GM23338 (cell line): ENCODE measurements at regions not wholly inside any gene's neighbourhood (a gene's known extent, or its start where the extent isn't known, plus 50 kb on each side); places are given as distances from the start of the nearest gene placed in this dataset.

Source experiments
- ATAC-seq: fragments of 200-7000 bp; cut with Tn5 transposase; 3 replicates; pipeline ENCODE4 v1.9.1; 2020
- DNase-seq: peaks from one replicate; pipeline ENCODE4 v3.0.0-alpha.2; 2015; ENCODE audit warnings: low spot score
- H2AFZ ChIP-seq: fragments of 200-600 bp; sonication (generic); 2 replicates; pipeline ENCODE4 v1.8.0; 2016; ENCODE audit warnings: antibody characterized with exemption, mild to moderate bottlenecking, moderate library complexity
- H3F3A ChIP-seq: fragments of 200-600 bp; sonication (generic); replicated peaks from 2 replicates; pipeline ENCODE4 v1.8.0; 2017; ENCODE audit warnings: antibody characterized with exemption, mixed run types, low read depth
- H3K27ac ChIP-seq: fragments of 200-600 bp; sonication (generic); 2 replicates; pipeline ENCODE4 v1.6.1; 2016; ENCODE audit warnings: low read depth
- H3K27me3 ChIP-seq: fragments of 200-600 bp; sonication (generic); 2 replicates; pipeline ENCODE4 v1.8.0; 2016; ENCODE audit warnings: mild to moderate bottlenecking, mixed run types, moderate library complexity; ENCODE audit not compliant: insufficient read depth
- H3K36me3 ChIP-seq: fragments of 200-600 bp; sonication (generic); 2 replicates; pipeline ENCODE4 v1.8.0; 2016; ENCODE audit warnings: mild to moderate bottlenecking; ENCODE audit not compliant: insufficient read depth
- H3K4me1 ChIP-seq: fragments of 200-600 bp; sonication (generic); 2 replicates; pipeline ENCODE4 v1.8.0; 2016; ENCODE audit warnings: mild to moderate bottlenecking, moderate library complexity; ENCODE audit not compliant: insufficient read depth
- H3K4me2 ChIP-seq: fragments of 200-600 bp; sonication (generic); 2 replicates; pipeline ENCODE4 v1.7.1; 2017; ENCODE audit warnings: mixed run types
- H3K4me3 ChIP-seq: fragments of 200-600 bp; sonication (generic); 2 replicates; pipeline ENCODE4 v1.6.1; 2016; ENCODE audit warnings: mixed run types
- H3K79me2 ChIP-seq: fragments of 200-600 bp; sonication (generic); replicated peaks from 2 replicates; pipeline ENCODE4 v1.8.0; 2017; ENCODE audit warnings: mild to moderate bottlenecking; ENCODE audit not compliant: insufficient read depth
- H3K9me2 ChIP-seq: fragments of 200-600 bp; sonication (generic); 2 replicates; pipeline ENCODE4 v1.8.0; 2017; ENCODE audit not compliant: insufficient read depth
- H4K20me1 ChIP-seq: fragments of 200-600 bp; sonication (generic); replicated peaks from 2 replicates; pipeline ENCODE4 v1.8.0; 2017; ENCODE audit warnings: mild to moderate bottlenecking; ENCODE audit not compliant: insufficient read depth
- H3K27ac Mint-ChIP-seq: 2 replicates; pipeline ENCODE4 v1.8.0; 2020; ENCODE audit warnings: inconsistent platforms, mild to moderate bottlenecking, moderate library complexity, mixed read lengths
- H3K27me3 Mint-ChIP-seq: 3 replicates; pipeline ENCODE4 v1.8.0; 2022; ENCODE audit warnings: low read depth, mild to moderate bottlenecking, moderate library complexity, mixed read lengths, inconsistent platforms; ENCODE audit not compliant: insufficient read depth, poor library complexity
- H3K36me3 Mint-ChIP-seq: 3 replicates; pipeline ENCODE4 v1.8.0; 2021; ENCODE audit warnings: low read depth, mild to moderate bottlenecking, inconsistent platforms, moderate library complexity, mixed read lengths
- H3K4me1 Mint-ChIP-seq: 3 replicates; pipeline ENCODE4 v1.8.0; 2020; ENCODE audit warnings: mild to moderate bottlenecking, inconsistent platforms, mixed read lengths
- H3K4me3 Mint-ChIP-seq: 3 replicates; pipeline ENCODE4 v1.8.0; 2021; ENCODE audit warnings: moderate library complexity, mild to moderate bottlenecking, inconsistent platforms, mixed read lengths
- H3K9me3 Mint-ChIP-seq: 3 replicates; pipeline ENCODE4 v1.8.0; 2020; ENCODE audit warnings: moderate library complexity, mild to moderate bottlenecking, inconsistent platforms, mixed read lengths
- CREB1 ChIP-seq: fragments of 250-450 bp; sonication (Bioruptor Pico); IDR thresholded peaks from 2 replicates; pipeline ENCODE4 v1.5.0; 2020; ENCODE audit warnings: low read depth, mild to moderate bottlenecking, moderate library complexity
- EZH2 ChIP-seq: fragments of 200-600 bp; sonication (generic); IDR thresholded peaks from one replicate; pipeline ENCODE4 v1.8.0; 2017; ENCODE audit warnings: antibody characterized with exemption, mild to moderate bottlenecking, low read depth; ENCODE audit not compliant: unreplicated experiment
- EZH2phosphoT487 ChIP-seq: fragments of 200-600 bp; sonication (generic); IDR thresholded peaks from one replicate; pipeline ENCODE4 v1.8.1; 2018; ENCODE audit warnings: antibody characterized with exemption; ENCODE audit not compliant: unreplicated experiment
- JUNB ChIP-seq: IDR thresholded peaks from one replicate; pipeline ENCODE4 v1.6.1; 2016; ENCODE audit warnings: antibody characterized with exemption; ENCODE audit not compliant: unreplicated experiment
- NANOG ChIP-seq: IDR thresholded peaks from 2 replicates; pipeline ENCODE4 v1.6.1; 2016; ENCODE audit warnings: antibody characterized with exemption, borderline replicate concordance
- POLR2AphosphoS5 ChIP-seq: IDR thresholded peaks from 2 replicates; pipeline ENCODE4 v1.6.1; 2016; ENCODE audit warnings: antibody characterized with exemption, low read depth
- STAT1 ChIP-seq: IDR thresholded peaks from one replicate; pipeline ENCODE4 v1.6.1; 2016; ENCODE audit warnings: antibody characterized with exemption; ENCODE audit not compliant: unreplicated experiment
- ZNF114 ChIP-seq: fragments of 250-450 bp; sonication (Bioruptor Pico); IDR thresholded peaks from 2 replicates; pipeline ENCODE4 v1.5.0; 2020; ENCODE audit warnings: mild to moderate bottlenecking, moderate library complexity
- ZNF331 ChIP-seq: fragments of 250-450 bp; sonication (Bioruptor Pico); IDR thresholded peaks from 2 replicates; pipeline ENCODE4 v1.5.0; 2020; ENCODE audit warnings: low read depth, mild to moderate bottlenecking, moderate library complexity
- TF ChIP-seq, protein P1 (sequence below), 2 experiments: fragments of 200-600 bp in 1 of 2; sonication (generic) in 1 of 2; conservative IDR thresholded peaks; 2 replicates each; pipeline versions ENCODE4 v1.5.1 to v1.6.1; 2016 to 2017; ENCODE audit warnings: antibody characterized with exemption in 2 of 2, low read depth in 2 of 2, mild to moderate bottlenecking in 2 of 2, moderate library complexity in 1 of 2
- TF ChIP-seq, protein P2 (sequence below): IDR thresholded peaks from 2 replicates; pipeline ENCODE4 v1.6.1; 2016; ENCODE audit warnings: antibody characterized with exemption
- TF ChIP-seq, protein P3 (sequence below): IDR thresholded peaks from one replicate; pipeline ENCODE4 v1.6.1; 2018; ENCODE audit warnings: antibody characterized with exemption; ENCODE audit not compliant: unreplicated experiment
- TF ChIP-seq, protein P4 (sequence below): fragments of 250-450 bp; sonication (Bioruptor Pico); IDR thresholded peaks from 2 replicates; pipeline ENCODE4 v1.5.0; 2020; ENCODE audit warnings: mild to moderate bottlenecking, moderate library complexity

DNA sequence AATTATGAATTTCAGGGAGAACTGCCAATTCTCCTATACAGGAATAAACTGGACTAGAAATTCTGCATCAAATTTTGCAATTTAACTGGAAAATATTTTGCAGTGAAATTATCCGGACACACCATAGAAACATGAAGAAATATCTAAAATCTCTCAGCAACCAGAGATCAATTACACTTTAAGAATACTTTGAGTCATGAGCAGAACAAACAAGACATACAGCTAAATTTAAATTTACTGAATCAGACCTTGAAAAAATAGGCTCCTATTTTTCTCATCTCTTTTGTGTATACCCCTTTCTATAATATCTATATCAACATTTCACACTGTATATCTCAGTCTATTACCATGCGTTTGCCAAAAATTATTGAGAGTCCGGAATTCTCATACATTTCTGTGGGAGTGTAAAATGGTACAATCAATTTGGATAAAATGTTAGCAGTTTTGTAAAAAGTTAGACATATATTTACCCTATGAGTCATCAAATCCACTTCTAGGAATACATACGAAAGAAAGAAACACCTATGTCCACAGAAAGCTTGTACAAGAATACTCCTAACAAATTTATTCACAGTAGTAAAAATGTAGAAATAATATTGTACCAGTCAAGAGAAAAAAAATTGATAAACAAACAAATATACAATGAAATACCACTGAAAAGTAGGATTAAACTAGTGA, 593.1 kb upstream of the NECTIN3 start:
- no peaks in the 10 kb centered on the region for H3K79me2 ChIP-seq
- ATAC-seq (no peak), DNase-seq (no peak)
- no peaks in the 10 kb centered on the region for H3K4me1 ChIP-seq
- no peak overlapping the region for H3K4me3 ChIP-seq
- peaks cover 15% of the 10 kb centered on the region; the same call in 2 of the 3 replicates for H3K36me3 Mint-ChIP-seq
- H3K4me3 Mint-ChIP-seq: no peak overlapping the region
- no peak overlapping the region for H3K4me2 ChIP-seq
- no peak overlapping the region for H3K27ac Mint-ChIP-seq
- no peaks in the 10 kb centered on the region for H4K20me1 ChIP-seq
- H3K9me3 Mint-ChIP-seq: peaks cover 2% of the 10 kb centered on the region; the same call in 2 of the 3 replicates
- H2AFZ ChIP-seq: no peak overlapping the region
- TF ChIP-seq ZNF331 (CRISPR knock-in tag) (no peak), EZH2 (no peak), JUNB (no peak), ZNF114 (CRISPR knock-in tag) (no peak), EZH2phosphoT487 (no peak), CREB1 (no peak), STAT1 (no peak), NANOG (no peak), POLR2AphosphoS5 (no peak)
- TF ChIP-seq, protein P1, sequence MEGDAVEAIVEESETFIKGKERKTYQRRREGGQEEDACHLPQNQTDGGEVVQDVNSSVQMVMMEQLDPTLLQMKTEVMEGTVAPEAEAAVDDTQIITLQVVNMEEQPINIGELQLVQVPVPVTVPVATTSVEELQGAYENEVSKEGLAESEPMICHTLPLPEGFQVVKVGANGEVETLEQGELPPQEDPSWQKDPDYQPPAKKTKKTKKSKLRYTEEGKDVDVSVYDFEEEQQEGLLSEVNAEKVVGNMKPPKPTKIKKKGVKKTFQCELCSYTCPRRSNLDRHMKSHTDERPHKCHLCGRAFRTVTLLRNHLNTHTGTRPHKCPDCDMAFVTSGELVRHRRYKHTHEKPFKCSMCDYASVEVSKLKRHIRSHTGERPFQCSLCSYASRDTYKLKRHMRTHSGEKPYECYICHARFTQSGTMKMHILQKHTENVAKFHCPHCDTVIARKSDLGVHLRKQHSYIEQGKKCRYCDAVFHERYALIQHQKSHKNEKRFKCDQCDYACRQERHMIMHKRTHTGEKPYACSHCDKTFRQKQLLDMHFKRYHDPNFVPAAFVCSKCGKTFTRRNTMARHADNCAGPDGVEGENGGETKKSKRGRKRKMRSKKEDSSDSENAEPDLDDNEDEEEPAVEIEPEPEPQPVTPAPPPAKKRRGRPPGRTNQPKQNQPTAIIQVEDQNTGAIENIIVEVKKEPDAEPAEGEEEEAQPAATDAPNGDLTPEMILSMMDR (conservative IDR thresholded peaks at IDR 0.05; ENCODE audit: low read depth in 2 of 2): no peak
- TF ChIP-seq, protein P2, sequence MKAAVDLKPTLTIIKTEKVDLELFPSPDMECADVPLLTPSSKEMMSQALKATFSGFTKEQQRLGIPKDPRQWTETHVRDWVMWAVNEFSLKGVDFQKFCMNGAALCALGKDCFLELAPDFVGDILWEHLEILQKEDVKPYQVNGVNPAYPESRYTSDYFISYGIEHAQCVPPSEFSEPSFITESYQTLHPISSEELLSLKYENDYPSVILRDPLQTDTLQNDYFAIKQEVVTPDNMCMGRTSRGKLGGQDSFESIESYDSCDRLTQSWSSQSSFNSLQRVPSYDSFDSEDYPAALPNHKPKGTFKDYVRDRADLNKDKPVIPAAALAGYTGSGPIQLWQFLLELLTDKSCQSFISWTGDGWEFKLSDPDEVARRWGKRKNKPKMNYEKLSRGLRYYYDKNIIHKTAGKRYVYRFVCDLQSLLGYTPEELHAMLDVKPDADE: no peak
- TF ChIP-seq, protein P3, sequence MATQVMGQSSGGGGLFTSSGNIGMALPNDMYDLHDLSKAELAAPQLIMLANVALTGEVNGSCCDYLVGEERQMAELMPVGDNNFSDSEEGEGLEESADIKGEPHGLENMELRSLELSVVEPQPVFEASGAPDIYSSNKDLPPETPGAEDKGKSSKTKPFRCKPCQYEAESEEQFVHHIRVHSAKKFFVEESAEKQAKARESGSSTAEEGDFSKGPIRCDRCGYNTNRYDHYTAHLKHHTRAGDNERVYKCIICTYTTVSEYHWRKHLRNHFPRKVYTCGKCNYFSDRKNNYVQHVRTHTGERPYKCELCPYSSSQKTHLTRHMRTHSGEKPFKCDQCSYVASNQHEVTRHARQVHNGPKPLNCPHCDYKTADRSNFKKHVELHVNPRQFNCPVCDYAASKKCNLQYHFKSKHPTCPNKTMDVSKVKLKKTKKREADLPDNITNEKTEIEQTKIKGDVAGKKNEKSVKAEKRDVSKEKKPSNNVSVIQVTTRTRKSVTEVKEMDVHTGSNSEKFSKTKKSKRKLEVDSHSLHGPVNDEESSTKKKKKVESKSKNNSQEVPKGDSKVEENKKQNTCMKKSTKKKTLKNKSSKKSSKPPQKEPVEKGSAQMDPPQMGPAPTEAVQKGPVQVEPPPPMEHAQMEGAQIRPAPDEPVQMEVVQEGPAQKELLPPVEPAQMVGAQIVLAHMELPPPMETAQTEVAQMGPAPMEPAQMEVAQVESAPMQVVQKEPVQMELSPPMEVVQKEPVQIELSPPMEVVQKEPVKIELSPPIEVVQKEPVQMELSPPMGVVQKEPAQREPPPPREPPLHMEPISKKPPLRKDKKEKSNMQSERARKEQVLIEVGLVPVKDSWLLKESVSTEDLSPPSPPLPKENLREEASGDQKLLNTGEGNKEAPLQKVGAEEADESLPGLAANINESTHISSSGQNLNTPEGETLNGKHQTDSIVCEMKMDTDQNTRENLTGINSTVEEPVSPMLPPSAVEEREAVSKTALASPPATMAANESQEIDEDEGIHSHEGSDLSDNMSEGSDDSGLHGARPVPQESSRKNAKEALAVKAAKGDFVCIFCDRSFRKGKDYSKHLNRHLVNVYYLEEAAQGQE: no peak
- TF ChIP-seq, protein P4, sequence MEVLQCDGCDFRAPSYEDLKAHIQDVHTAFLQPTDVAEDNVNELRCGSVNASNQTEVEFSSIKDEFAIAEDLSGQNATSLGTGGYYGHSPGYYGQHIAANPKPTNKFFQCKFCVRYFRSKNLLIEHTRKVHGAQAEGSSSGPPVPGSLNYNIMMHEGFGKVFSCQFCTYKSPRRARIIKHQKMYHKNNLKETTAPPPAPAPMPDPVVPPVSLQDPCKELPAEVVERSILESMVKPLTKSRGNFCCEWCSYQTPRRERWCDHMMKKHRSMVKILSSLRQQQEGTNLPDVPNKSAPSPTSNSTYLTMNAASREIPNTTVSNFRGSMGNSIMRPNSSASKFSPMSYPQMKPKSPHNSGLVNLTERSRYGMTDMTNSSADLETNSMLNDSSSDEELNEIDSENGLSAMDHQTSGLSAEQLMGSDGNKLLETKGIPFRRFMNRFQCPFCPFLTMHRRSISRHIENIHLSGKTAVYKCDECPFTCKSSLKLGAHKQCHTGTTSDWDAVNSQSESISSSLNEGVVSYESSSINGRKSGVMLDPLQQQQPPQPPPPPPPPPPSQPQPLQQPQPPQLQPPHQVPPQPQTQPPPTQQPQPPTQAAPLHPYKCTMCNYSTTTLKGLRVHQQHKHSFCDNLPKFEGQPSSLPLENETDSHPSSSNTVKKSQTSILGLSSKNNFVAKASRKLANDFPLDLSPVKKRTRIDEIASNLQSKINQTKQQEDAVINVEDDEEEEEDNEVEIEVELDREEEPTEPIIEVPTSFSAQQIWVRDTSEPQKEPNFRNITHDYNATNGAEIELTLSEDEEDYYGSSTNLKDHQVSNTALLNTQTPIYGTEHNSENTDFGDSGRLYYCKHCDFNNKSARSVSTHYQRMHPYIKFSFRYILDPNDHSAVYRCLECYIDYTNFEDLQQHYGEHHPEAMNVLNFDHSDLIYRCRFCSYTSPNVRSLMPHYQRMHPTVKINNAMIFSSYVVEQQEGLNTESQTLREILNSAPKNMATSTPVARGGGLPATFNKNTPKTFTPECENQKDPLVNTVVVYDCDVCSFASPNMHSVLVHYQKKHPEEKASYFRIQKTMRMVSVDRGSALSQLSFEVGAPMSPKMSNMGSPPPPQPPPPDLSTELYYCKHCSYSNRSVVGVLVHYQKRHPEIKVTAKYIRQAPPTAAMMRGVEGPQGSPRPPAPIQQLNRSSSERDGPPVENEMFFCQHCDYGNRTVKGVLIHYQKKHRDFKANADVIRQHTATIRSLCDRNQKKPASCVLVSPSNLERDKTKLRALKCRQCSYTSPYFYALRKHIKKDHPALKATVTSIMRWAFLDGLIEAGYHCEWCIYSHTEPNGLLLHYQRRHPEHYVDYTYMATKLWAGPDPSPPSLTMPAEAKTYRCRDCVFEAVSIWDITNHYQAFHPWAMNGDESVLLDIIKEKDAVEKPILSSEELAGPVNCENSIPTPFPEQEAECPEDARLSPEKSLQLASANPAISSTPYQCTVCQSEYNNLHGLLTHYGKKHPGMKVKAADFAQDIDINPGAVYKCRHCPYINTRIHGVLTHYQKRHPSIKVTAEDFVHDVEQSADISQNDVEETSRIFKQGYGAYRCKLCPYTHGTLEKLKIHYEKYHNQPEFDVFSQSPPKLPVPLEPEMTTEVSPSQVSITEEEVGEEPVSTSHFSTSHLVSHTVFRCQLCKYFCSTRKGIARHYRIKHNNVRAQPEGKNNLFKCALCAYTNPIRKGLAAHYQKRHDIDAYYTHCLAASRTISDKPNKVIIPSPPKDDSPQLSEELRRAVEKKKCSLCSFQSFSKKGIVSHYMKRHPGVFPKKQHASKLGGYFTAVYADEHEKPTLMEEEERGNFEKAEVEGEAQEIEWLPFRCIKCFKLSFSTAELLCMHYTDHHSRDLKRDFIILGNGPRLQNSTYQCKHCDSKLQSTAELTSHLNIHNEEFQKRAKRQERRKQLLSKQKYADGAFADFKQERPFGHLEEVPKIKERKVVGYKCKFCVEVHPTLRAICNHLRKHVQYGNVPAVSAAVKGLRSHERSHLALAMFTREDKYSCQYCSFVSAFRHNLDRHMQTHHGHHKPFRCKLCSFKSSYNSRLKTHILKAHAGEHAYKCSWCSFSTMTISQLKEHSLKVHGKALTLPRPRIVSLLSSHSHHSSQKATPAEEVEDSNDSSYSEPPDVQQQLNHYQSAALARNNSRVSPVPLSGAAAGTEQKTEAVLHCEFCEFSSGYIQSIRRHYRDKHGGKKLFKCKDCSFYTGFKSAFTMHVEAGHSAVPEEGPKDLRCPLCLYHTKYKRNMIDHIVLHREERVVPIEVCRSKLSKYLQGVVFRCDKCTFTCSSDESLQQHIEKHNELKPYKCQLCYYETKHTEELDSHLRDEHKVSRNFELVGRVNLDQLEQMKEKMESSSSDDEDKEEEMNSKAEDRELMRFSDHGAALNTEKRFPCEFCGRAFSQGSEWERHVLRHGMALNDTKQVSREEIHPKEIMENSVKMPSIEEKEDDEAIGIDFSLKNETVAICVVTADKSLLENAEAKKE: no peak
- no peaks in the 10 kb centered on the region for H3K4me1 Mint-ChIP-seq
- no peak overlapping the region for H3K27ac ChIP-seq
- no peaks in the 10 kb centered on the region for H3K27me3 ChIP-seq
- H3F3A ChIP-seq: no peaks in the 10 kb centered on the region
- no peaks in the 10 kb centered on the region for H3K27me3 Mint-ChIP-seq
- H3K36me3 ChIP-seq: no peaks in the 10 kb centered on the region
- H3K9me2 ChIP-seq: 0 out of 2 replicates have a peak, but pooled peaks cover 4% of the 10 kb centered on the region
